ENCODE measurements at regions not wholly inside any gene's neighbourhood (a gene's known extent, or its start where the extent isn't known, plus 50 kb on each side); places are given as distances from the start of the nearest gene placed in this dataset.

DNA sequence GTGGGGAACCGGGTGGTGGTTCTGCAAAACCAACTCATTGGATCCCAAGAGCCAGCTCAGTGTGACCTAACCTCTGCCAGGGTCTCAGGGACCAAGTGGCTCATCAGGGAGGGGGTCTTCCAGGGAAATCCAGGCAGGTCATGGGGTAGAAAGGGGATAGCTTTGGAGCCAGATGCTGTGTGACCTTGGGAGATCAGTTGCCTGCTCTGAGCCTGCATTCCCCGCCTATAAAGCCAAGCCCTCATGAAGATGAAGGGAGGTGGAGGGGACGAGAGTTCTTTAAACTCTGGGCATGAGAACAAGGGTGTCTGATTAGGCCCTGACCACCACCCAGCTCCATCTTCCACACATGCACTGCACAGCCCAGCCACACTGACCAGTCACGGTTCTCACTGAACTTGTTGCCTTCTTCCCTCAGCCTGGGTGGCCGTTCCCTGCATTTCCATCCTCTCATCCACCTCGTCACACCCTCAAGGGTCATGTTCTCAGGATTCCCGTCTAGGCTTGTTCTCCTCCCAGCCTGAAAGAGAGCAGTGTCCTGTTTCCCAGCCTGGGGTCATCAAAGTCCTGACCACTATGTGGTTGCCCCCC lies 475.5 kb downstream of the TBC1D22A start:
- Histone ChIP-seq H3K9me3 (ENCODE audit: control insufficient read depth in 1 of 2, insufficient read depth in 1 of 2, low read depth in 1 of 2, low read length in 2 of 2) (peaks cover 4 to 5% of the 10 kb centered on the region in 2 experiments; a peak in 3 of 4 replicates), H3K4me1 (ENCODE audit: control insufficient read depth in 1 of 2, insufficient read depth in 2 of 2, low read length in 2 of 2) (no peaks in the 10 kb centered on the region), H3K9ac (ENCODE audit: low read length) (no peak overlapping the region), H3K4me3 (replicated peaks in 1 of 2; ENCODE audit: low read depth in 1 of 2, low read length in 2 of 2) (no peak overlapping the region), H3K9me2 (ENCODE audit: insufficient read depth) (no peaks in the 10 kb centered on the region), H2AFZ (ENCODE audit: low read depth, low read length, poor library complexity, severe bottlenecking) (no peak overlapping the region), H3K27me3 (ENCODE audit: insufficient read depth, low read length) (no peaks in the 10 kb centered on the region; the same call in none of the 2 replicates), H3K27ac (ENCODE audit: low read depth, low read length) (no peak overlapping the region), H3K36me3 (ENCODE audit: control insufficient read depth in 1 of 2, insufficient read depth in 2 of 2, low read length in 2 of 2) (no peaks in the 10 kb centered on the region), H3K4me2 (ENCODE audit: low read length) (no peak overlapping the region), H4K20me1 (ENCODE audit: insufficient read depth) (no peaks in the 10 kb centered on the region), H3K79me2 (ENCODE audit: insufficient read depth, low read length) (no peaks in the 10 kb centered on the region)
- intact Hi-C loops (cut with micrococcal nuclease): no loop called here
- no TSS peak for BruUV-seq (replicated peaks)
- ATAC-seq: no peak
- CTCF ChIA-PET: no interaction called here
- no peak for TF ChIP-seq EGR1 (IDR thresholded peaks at IDR 0.05; ENCODE audit: low read depth)
- TF ChIP-seq ZBTB33 (IDR thresholded peaks at IDR 0.05; ENCODE audit: extremely low read depth, insufficient replicate concordance, low read length): no peak
- TF ChIP-seq SRF (IDR thresholded peaks at IDR 0.05; ENCODE audit: low read depth): no peak
- no peak for DNase-seq (ENCODE audit: low read depth, low spot score)
- POLR2A ChIA-PET: no interaction called here
- RAD21 ChIA-PET (ENCODE audit: low non-redundant PET in 1 of 2, low total read pairs in 2 of 2, uncharacterized antibody in 2 of 2, unreplicated experiment in 2 of 2): no interaction called here

GRCh38 chr22:47236718-47237117 lies 474.3 kb downstream of the TBC1D22A start:
- Histone ChIP-seq H3K4me2 (ENCODE audit: low read length) (no peak overlapping the region), H2AFZ (ENCODE audit: low read depth, low read length, poor library complexity, severe bottlenecking) (no peak overlapping the region), H3K9me3 (ENCODE audit: control insufficient read depth in 1 of 2, insufficient read depth in 1 of 2, low read depth in 1 of 2, low read length in 2 of 2) (peaks cover 0 to 6% of the 10 kb centered on the region in 2 experiments; a peak in 2 of 4 replicates), H3K27me3 (ENCODE audit: insufficient read depth, low read length) (no peaks in the 10 kb centered on the region; the same call in none of the 2 replicates), H3K4me3 (replicated peaks in 1 of 2; ENCODE audit: low read depth in 1 of 2, low read length in 2 of 2) (no peak overlapping the region), H4K20me1 (ENCODE audit: insufficient read depth) (no peaks in the 10 kb centered on the region), H3K36me3 (ENCODE audit: control insufficient read depth in 1 of 2, insufficient read depth in 2 of 2, low read length in 2 of 2) (no peaks in the 10 kb centered on the region), H3K4me1 (ENCODE audit: control insufficient read depth in 1 of 2, insufficient read depth in 2 of 2, low read length in 2 of 2) (no peaks in the 10 kb centered on the region), H3K9me2 (ENCODE audit: insufficient read depth) (no peaks in the 10 kb centered on the region), H3K79me2 (ENCODE audit: insufficient read depth, low read length) (no peaks in the 10 kb centered on the region), H3K9ac (ENCODE audit: low read length) (no peak overlapping the region), H3K27ac (ENCODE audit: low read depth, low read length) (no peak overlapping the region)
- no peak for DNase-seq (ENCODE audit: low read depth, low spot score)
- no peak for TF ChIP-seq POLR2A (IDR thresholded peaks at IDR 0.05; ENCODE audit: borderline replicate concordance, extremely low read depth, insufficient read depth, insufficient read length)
- no peak for TF ChIP-seq POLR2AphosphoS5 (IDR thresholded peaks at IDR 0.05; ENCODE audit: low read depth, low read length)
- TF ChIP-seq EZH2phosphoT487 (IDR thresholded peaks at IDR 0.05; ENCODE audit: borderline replicate concordance): no peak
- no peak for TF ChIP-seq CBX3 (IDR thresholded peaks at IDR 0.05; ENCODE audit: low read depth)
- TF ChIP-seq YY1 (IDR thresholded peaks at IDR 0.05; ENCODE audit: extremely low read depth, insufficient replicate concordance, low read depth, low read length): no peak
- no peak for TF ChIP-seq FOSL1 (IDR thresholded peaks at IDR 0.05; ENCODE audit: low read depth)
- TF ChIP-seq CEBPB (IDR thresholded peaks at IDR 0.05; ENCODE audit: low read depth): no peak
- no peak for TF ChIP-seq EZH2 (IDR thresholded peaks at IDR 0.05)
- TF ChIP-seq EGR1 (IDR thresholded peaks at IDR 0.05; ENCODE audit: low read depth): no peak
- no peak for TF ChIP-seq SRF (IDR thresholded peaks at IDR 0.05; ENCODE audit: low read depth)
- no peak for TF ChIP-seq ZFX (IDR thresholded peaks at IDR 0.05)
- TF ChIP-seq JUND (IDR thresholded peaks at IDR 0.05): no peak
- TF ChIP-seq ZBTB33 (IDR thresholded peaks at IDR 0.05; ENCODE audit: extremely low read depth, insufficient replicate concordance, low read length): no peak
- RAD21 ChIA-PET (ENCODE audit: low non-redundant PET in 1 of 2, low total read pairs in 2 of 2, uncharacterized antibody in 2 of 2, unreplicated experiment in 2 of 2): no interaction called here
- CTCF ChIA-PET: no interaction called here
- no TSS peak for BruUV-seq (replicated peaks)
- POLR2A ChIA-PET: no interaction called here
- intact Hi-C loops (cut with micrococcal nuclease): no loop called here
- no peak for ATAC-seq
